Lung (tissue), 11 donors: ENCODE measurements at regions not wholly inside any gene's neighbourhood (a gene's known extent, or its start where the extent isn't known, plus 50 kb on each side); places are given as distances from the start of the nearest gene placed in this dataset.
"Not testable (repeated sequence)": the region's sequence is repeated elsewhere in the genome, so short reads cannot be mapped to it uniquely, and the experiment has no call there.

Experiments used
- ATAC-seq: fragments of 200-7000 bp; cut with Tn5 transposase; one replicate; pipeline ENCODE4 v1.9.1; 2020; ENCODE audit warnings: moderate number of reproducible peaks; ENCODE audit not compliant: insufficient read depth, low FRiP score
- DNase-seq, 3 donors: peaks; one replicate each; pipeline ENCODE4 v3.0.0-alpha.2; 2013 to 2017
- H3K27ac ChIP-seq, 2 donors: one replicate each; pipeline ENCODE4 v1.5.1; 2013; ENCODE audit warnings: mild to moderate bottlenecking in 2 of 2, moderate library complexity in 2 of 2, control low read depth in 1 of 2, inconsistent platforms in 1 of 2, low read depth in 1 of 2, low read length in 1 of 2
- H3K27me3 ChIP-seq, 3 donors: one replicate each; pipeline ENCODE4 v1.5.1; 2013; ENCODE audit warnings: low read length in 2 of 3; ENCODE audit not compliant: control insufficient read depth in 3 of 3, insufficient read depth in 3 of 3
- H3K36me3 ChIP-seq, 4 donors: one replicate each; pipeline ENCODE4 v1.5.1; 2013; ENCODE audit warnings: low read length in 4 of 4, mild to moderate bottlenecking in 1 of 4, moderate library complexity in 1 of 4; ENCODE audit not compliant: control insufficient read depth in 4 of 4, insufficient read depth in 4 of 4
- H3K4me1 ChIP-seq, 5 donors: one replicate each; pipeline ENCODE4 v1.5.1; 2013; ENCODE audit warnings: low read length in 5 of 5, mild to moderate bottlenecking in 2 of 5, moderate library complexity in 1 of 5; ENCODE audit not compliant: control insufficient read depth in 5 of 5, insufficient read depth in 5 of 5
- H3K4me3 ChIP-seq: one replicate; pipeline ENCODE4 v1.5.1; 2013; ENCODE audit warnings: mild to moderate bottlenecking, control low read depth, moderate library complexity
- H3K9ac ChIP-seq, 2 donors: one replicate each; pipeline ENCODE4 v1.5.1; 2013; ENCODE audit warnings: low read length in 2 of 2, control low read depth in 1 of 2; ENCODE audit not compliant: insufficient read depth in 1 of 2
- H3K9me3 ChIP-seq, 4 donors: one replicate each; pipeline ENCODE4 v1.5.1; 2013; ENCODE audit warnings: low read length in 3 of 4, mild to moderate bottlenecking in 1 of 4, moderate library complexity in 1 of 4; ENCODE audit not compliant: control insufficient read depth in 4 of 4, insufficient read depth in 3 of 4
- CTCF ChIP-seq: IDR thresholded peaks from 2 replicates; pipeline ENCODE4 v1.5.1; 2012; ENCODE audit warnings: mild to moderate bottlenecking; ENCODE audit errors: control extremely low read depth, extremely low read depth
- WGBS, 2 donors: extraction: QIAGEN DNeasy Blood & Tissue Kit; methylation state at CpG; one replicate each; pipeline ENCODE4 v1.1.7; 2013; 5-methylcytosine and 5-hydroxymethylcytosine counted together
- donor health status: control.
- donor health status: control.
- donor health status: Bipolar disorder and iron deficiency.
- donor health status: healthy.
- donor health status: DM: yes; HTN: yes; CAD: no.

- H3K36me3 ChIP-seq, result no peaks in the 10 kb centered on the region
- H3K27me3 ChIP-seq, result no peaks in the 10 kb centered on the region
- DNase-seq (no peak), ATAC-seq (no peak)
- H3K27ac ChIP-seq, result no peak overlapping the region
- no peak overlapping the region for H3K4me3 ChIP-seq
- TF ChIP-seq CTCF, result no peak
- H3K4me1 ChIP-seq, result no peaks in the 10 kb centered on the region
- WGBS, 2 donors, result 89 to 96% methylated on average over 3 of the region's 3 CpGs
- no peak overlapping the region for H3K9ac ChIP-seq
- H3K9me3 ChIP-seq, result no peaks in the 10 kb centered on the region
These were observed 111.5 kb downstream of the MDH1 start for GRCh38 chr2:63700271-63700670.

- no peak overlapping the region for H3K4me3 ChIP-seq
- no peaks in the 10 kb centered on the region for H3K27me3 ChIP-seq
- H3K4me1 ChIP-seq, result no peaks in the 10 kb centered on the region
- ATAC-seq, result no peak
- no peaks in the 10 kb centered on the region for H3K36me3 ChIP-seq
- no peaks in the 10 kb centered on the region for H3K9me3 ChIP-seq
- H3K9ac ChIP-seq, result no peak overlapping the region
- no peak for TF ChIP-seq CTCF
- no peak overlapping the region for H3K27ac ChIP-seq
- peak in 1 of 3 donors; percentile 5 for DNase-seq
These were observed 112.6 kb downstream of the MDH1 start for GRCh38 chr2:63701406-63701805.

- ATAC-seq, result not testable (repeated sequence)
- 93 to 100% methylated on average over 3 of the region's 3 CpGs for whole genome bisulfite sequencing, 2 donors
These were observed 117.3 kb downstream of the MDH1 start for GRCh38 chr2:63706084-63706483.

GRCh38 chr2:63710732-63711131 lies 122.0 kb downstream of the MDH1 start:
- no peaks in the 10 kb centered on the region for H3K9me3 ChIP-seq
- H3K27me3 ChIP-seq, result no peaks in the 10 kb centered on the region
- H3K27ac ChIP-seq, result no peak overlapping the region
- DNase-seq (no peak), ATAC-seq (no peak)
- 81 to 97% methylated on average over 1 of the region's 1 CpG for WGBS, 2 donors
- no peaks in the 10 kb centered on the region for H3K36me3 ChIP-seq
- no peak for TF ChIP-seq CTCF
- H3K9ac ChIP-seq, result no peak overlapping the region
- peaks cover 0 to 5% (median 0%) of the 10 kb centered on the region in 5 donors for H3K4me1 ChIP-seq
- H3K4me3 ChIP-seq, result no peak overlapping the region

More at GRCh38 chr2:63706084-63706483, 117.3 kb downstream of the MDH1 start:
- not testable (repeated sequence) for DNase-seq, H3K4me1 ChIP-seq, H3K9me3 ChIP-seq, H3K9ac ChIP-seq, H3K36me3 ChIP-seq, H3K27me3 ChIP-seq, H3K27ac ChIP-seq, H3K4me3 ChIP-seq
